GM12865 (cell line): ENCODE measurements at regions not wholly inside any gene's neighbourhood (a gene's known extent, or its start where the extent isn't known, plus 50 kb on each side); places are given as distances from the start of the nearest gene placed in this dataset.

ENCODE experiments used
- DNase-seq: peaks from one replicate; pipeline ENCODE4 v3.0.0; 2010; ENCODE audit warnings: low read depth
- H3K4me3 ChIP-seq: 2 replicates; pipeline ENCODE4 v1.5.1; 2011; ENCODE audit warnings: mild to moderate bottlenecking, low read depth, low read length, control low read depth
- CTCF ChIP-seq: IDR thresholded peaks from 2 replicates; pipeline ENCODE4 v1.5.1; 2011; ENCODE audit warnings: low read length, control low read depth, low read depth, inconsistent platforms; ENCODE audit not compliant: insufficient read depth; ENCODE audit errors: missing control alignments

GRCh38 chr20:48283470-48284110 lies 498.3 kb upstream of the SULF2 start:
- DNase-seq = no peak

GRCh38 chr20:48282591-48283228 lies 497.4 kb upstream of the SULF2 start:
- no peak overlapping the region for H3K4me3 ChIP-seq
- peak; percentile 10 for DNase-seq
- no peak for TF ChIP-seq CTCF

More at GRCh38 chr20:48283470-48284110, 498.3 kb upstream of the SULF2 start:
- no peak overlapping the region for H3K4me3 ChIP-seq
- TF ChIP-seq CTCF = no peak

GRCh38 chr20:48281501-48281900 lies 496.2 kb upstream of the SULF2 start:
- no peak overlapping the region for H3K4me3 ChIP-seq
- TF ChIP-seq CTCF = no peak
- DNase-seq = no peak

GRCh38 chr20:48278961-48279481 lies 493.7 kb upstream of the SULF2 start:
- no peak overlapping the region for H3K4me3 ChIP-seq
- TF ChIP-seq CTCF = no peak
- DNase-seq = no peak

GRCh38 chr20:48277266-48277665 lies 492.0 kb upstream of the SULF2 start:
- TF ChIP-seq CTCF = no peak
- no peak overlapping the region for H3K4me3 ChIP-seq
- no peak for DNase-seq

- no peak overlapping the region for H3K4me3 ChIP-seq
- no peak for DNase-seq
- TF ChIP-seq CTCF = no peak
Measured at GRCh38 chr20:48276021-48276342, 490.7 kb upstream of the SULF2 start.

- H3K4me3 ChIP-seq = no peak overlapping the region
- no peak for DNase-seq
- TF ChIP-seq CTCF = no peak
Measured at GRCh38 chr20:48275286-48276020, 490.2 kb upstream of the SULF2 start.
